Stromal cell of bone marrow (primary cell): ENCODE measurements at regions not wholly inside any gene's neighbourhood (a gene's known extent, or its start where the extent isn't known, plus 50 kb on each side); places are given as distances from the start of the nearest gene placed in this dataset.
"Not testable (repeated sequence)": the region's sequence is repeated elsewhere in the genome, so short reads cannot be mapped to it uniquely, and the experiment has no call there.

Experiments used
- DNase-seq: peaks from one replicate; pipeline ENCODE4 v3.0.0-alpha.2; 2012; ENCODE audit warnings: low read depth

DNA sequence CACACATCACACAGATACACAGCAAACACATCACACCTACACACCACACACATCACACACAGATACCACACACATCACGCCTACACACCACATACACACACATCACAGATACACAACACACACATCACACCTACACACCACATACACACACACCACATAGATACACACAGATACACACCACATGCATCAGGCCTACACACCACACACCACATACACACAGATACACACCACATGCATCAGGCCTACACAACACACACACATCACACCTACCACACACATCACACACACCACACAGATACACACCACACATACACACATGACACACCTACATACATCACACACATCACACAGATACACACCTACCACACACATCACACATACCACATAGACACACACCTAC lies 158.8 kb downstream of the NDUFA10 start:
- no peak for DNase-seq

DNA sequence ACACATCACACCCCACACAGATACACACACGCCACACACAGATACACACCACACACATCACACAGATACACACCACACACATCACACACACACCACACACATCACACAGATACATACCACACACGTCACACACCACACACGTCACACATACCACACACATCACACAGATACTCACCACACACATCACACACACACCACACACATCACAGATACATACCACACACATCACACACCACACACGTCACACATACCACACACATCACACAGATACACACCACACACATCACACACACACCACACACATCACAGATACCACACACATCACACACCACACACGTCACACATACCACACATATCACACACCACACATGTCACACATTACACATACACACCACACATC lies 159.3 kb downstream of the NDUFA10 start:
- not testable (repeated sequence) for DNase-seq

DNA sequence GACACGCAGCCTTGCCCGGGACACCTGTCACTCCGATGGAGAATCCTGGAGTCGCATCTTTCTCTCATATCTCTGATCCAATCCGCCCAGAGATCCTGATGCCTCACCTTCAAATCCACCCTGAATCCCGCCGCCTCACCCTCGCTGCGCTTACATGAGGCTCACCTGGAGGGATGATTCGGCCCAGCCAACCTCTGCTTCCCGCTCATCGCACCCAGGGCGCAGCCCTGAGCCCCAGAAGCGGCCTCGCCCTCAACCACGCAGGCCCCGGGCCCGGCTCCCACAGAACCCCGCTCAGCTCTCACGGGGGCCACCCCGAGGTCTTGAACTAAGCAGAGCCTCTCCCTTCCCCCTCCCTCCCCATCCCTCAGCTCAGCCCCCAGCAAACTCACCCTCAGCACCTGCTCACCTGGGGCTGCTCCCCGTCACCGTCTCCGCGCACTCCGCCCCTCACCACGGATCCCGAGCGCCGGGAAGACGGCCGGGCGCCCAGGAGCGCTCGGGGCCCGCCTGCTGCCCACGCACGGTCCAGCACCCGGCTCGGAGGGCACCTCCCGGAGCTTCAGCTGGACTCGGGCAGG lies 160.0 kb downstream of the NDUFA10 start:
- DNase-seq = no peak

DNA sequence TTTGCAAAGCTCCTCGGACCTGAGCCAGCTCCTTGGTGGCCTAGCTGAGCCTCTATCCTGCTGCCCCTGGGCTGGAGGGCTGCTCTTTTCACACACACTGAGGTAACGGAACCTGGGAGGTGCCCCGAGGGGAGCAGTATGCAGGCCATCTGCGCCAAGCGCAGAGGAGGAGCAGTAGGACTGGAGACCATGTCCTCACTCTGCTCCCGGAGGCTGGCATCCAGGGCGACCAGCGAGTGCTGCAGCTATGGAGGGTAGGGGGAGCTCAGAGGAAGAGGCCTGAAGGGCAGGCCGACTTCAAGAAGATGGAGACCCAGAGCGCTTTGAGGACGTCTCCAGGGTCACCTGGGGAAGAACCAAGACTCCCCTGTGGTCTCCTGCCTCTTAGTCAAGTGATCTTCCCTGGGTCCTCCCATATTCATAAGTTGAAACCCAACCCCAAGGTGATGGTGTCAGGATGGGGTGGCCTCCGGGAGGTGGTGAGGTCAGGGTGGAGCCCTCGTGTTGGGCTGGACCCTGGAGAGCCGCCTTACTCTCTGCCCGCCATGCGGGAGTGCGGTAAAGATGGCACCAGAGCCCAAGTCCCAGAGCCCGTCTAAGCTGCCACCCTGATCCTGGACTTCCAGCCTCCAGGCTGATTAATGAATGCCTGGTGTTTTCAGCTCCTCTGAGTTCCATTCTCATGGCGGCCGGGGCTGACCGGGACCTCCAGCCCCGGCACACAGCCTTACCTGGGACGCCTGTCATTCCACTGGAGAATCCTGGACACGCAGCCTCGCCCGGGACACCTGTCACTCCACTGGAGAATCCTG lies 160.7 kb downstream of the NDUFA10 start:
- no peak for DNase-seq

DNA sequence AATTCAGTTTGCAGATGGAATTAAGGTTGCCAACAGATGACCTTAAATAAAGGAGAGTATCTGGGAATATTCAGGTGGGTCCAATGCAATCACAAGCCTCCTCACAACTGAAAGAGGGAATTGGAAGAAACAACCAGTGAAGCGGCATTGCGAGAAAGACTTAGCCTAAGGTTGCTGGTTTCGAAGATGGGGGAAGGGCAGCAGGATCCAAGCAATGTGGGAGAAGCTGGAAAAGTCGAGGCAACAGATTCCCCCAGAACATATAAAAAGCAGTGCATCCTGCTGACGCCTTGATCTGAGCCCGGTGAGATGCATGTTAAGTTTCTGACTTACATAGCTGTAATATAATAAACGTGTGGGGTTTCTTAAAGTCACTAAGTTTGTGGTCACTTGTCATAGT lies 162.5 kb downstream of the NDUFA10 start:
- no peak for DNase-seq

DNA sequence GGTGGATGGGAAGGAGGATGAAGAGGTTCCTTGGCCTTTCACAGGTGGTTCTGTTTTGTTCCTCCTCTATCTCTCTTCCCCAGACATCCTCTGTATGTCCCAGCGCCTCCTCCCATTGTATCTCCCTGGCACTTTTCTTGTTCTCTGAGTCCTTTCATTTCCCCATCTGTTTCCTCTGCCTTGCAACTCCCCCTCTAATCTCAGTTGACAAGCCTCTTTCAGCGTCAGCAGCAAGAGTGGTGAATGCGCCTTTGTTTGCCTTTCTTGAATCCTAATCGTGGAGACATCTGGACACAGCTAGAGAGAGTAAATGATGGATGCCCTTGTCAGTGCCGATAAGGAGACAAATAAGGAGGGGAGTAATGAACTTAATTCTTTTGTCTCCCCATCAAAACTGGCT lies 167.0 kb downstream of the NDUFA10 start:
- DNase-seq = no peak

DNA sequence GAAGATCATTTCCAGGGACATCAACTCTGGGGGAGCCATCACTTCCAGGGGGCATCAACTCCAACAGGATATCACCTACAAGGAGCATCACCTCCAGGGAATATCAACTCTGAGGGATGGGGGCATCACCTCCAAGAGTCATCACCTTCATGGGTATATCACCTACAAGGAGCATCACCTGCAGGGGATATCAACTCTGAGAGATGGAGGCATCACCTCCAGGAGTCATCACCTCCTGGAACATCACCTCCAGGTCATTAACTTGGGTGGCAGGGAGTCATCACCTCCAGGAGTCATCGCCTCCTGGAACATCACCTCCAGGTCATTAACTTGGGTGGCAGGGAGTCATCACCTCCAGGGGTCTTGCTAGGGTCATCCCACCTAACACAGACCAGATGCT lies 167.6 kb downstream of the NDUFA10 start:
- no peak for DNase-seq

DNA sequence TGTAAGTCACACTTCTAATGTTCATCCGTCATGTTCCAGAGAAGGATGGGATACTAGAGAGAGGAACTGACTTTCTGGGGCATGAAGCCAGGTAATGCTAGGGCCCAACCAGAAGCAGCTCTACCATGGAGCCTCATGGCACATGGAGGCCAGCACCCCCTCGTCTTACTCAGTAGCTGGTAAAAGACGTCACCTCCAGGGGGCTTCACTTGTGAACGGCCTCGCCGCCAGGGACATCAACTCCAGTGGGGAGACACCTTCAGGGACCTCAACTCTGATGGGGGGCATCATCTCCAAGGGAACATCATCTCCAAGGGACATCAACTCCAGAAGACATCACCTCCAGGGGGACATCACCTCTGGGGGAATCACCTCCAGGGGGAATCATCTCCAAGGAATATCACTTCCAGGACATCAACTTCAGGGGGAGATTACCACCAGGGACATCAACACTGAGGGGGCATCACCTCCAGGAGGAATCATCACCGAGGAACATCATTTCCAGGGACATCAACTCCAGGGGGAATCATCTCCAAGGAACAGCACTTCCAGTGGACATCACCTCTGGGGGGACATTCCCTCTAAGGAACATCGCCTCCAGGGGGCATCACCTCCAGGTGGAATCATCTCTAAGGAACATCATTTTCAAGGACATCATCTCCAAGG lies 168.4 kb downstream of the NDUFA10 start:
- no peak for DNase-seq

DNA sequence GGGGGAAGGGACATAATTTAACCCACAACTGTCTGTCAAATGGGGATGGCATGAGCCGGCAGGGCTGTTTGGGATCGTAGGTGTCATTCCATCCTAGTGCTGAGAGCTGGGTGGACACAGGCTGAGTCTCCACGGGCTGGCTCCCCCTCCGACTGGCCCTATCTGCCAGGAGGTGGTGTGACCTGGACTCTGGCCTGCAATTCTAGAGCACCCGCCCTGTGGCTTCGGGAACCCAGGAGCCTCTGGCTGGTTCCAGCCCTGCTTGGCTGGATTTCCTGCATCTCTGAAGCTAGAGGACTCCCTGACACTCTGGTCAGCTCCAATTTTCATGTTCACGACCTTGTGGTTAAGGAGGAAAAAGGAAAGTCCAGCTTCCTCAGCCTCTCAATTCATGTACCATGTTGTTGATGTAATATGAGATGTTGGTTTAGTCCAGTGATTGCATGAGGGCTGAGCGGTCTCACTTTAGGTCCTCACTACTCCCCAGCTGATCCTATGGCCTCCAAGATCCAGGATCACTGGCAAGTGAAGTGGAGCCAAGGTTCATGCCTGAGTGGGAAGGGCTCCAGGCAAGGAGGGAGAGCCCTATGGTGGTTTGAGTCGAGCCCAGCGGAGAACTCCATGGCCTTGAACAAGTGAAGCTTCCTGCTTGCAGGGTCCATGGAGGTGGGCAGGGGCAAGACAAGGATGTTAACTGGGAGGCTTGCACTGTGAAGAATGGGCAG lies 169.1 kb downstream of the NDUFA10 start:
- DNase-seq = no peak

DNA sequence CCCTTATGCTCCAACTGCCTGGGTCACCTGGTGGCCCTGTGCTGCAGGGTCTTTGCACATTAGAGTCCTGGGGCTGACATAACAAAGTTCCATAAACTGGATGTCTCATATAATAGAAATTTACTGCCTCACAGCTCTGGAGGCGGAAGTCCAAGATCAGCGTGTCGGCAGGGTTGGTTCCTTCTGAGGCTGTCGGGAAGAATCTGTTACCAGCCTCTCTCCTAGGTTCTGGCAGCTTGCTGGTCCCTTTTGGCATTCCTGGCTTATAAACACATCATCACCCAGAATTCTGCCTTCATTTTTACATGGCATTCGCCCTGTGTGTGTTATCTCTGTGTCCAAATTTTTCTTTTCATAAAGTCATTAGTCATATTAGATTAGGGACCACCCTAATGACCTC lies 170.5 kb downstream of the NDUFA10 start:
- DNase-seq = no peak

DNA sequence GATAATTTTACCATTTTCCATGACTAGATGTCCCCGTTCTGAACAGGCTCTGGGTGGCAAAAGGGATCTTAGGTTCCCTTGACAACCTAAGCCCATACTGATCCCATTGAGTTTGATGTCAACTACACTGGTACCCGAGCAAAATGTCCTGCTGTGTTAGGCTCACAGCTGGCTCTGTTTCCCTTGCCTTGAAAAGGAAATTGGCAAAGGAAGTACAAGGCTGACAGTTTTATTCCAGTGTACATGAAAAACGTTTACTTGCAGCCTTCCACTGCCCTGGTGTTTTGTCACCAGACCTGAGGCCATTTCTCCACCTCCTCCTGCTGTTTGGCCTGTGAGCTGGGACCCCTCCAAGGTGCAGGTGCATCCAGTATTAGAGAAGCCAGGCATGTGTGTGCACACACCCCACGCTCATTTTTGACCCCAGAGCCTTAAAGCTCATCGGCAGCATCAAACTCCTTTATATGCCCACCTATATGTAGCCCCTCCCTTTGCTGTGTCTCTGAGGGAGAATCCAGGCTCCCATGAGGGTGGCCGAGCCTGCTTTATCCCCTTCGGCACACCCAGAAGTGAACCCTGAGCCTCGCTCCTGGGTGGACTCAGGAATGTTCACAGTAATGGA lies 171.3 kb downstream of the NDUFA10 start:
- no peak for DNase-seq

DNA sequence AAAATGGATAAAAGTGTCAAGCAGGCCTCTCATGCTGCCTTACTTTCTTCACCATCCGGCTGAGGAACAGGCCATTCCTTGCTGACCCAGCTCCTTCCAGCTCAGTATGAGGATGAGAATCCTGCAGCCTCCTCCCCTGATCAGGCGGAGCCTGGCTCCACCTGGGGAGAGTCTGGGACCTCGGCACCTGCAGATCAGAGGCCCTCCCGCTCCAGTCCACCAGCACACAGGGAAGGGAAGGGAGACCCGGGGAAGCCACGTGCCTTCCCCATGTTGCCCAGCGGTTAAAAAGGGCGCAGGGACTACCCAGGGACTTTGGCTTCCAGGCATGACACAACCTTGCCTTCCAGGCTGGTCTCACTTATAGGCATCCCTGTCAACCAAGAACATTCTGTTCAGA lies 172.0 kb downstream of the NDUFA10 start:
- DNase-seq = no peak

DNA sequence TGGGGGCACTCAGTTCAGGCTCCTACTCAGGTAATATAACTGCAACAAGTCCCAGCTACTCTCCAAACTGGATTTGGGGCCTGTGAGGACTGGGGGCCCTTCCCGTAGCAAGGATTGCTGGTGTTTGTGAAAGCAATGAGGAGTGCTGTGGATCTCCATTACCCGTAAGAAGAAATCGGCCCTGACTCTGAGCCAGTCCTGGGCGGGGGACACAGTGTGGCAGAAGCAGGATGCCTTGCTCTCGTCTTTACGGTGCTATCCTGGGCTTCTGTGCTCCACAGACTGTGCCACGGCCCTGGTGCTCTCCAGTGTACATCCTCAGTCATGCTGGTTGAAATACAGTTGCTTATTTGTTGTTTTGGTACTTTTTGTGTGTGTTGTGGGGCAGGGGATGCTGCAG lies 172.9 kb downstream of the NDUFA10 start:
- DNase-seq = no peak

DNA sequence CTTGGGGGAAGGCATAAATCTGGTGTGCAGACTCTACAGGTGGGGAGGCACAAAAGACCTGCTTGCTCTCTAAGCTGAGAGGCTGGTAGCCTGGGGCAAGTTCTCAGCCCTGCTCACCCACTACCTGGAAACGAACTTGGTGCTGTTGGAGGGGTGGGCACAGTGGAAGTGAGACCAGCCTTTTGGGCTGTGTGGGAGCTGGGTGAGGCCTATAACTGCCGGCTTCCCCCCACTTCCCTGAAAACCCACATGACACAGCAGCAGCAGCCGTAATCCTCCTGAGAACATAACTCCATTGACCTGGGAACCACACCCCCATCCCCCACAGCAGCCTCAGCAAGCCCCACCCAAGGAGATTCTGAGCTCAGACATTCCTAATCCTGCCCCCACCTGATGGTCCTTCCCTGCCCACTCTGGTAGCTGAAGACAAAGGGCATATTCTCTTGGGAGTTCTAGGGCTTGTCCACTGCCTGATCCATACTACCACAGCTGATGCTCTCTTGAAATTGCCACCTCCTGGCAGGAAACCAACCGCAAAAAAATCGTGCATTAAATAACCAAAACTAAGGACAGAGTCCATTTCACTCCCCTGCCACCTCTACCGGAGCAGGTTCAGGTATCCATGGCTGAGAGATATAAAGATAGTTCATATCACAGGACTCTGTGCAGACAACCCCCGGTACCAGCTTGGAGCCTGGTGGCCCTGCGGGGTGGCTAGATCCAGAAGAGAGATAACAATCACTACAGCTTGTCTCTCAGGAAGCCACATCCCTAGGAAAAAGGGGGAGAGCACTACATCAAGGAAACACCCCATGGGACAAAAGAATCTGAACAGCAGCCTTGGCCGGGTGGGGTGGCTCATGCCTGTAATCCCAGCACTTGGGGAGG lies 178.1 kb downstream of the NDUFA10 start:
- DNase-seq = no peak

DNA sequence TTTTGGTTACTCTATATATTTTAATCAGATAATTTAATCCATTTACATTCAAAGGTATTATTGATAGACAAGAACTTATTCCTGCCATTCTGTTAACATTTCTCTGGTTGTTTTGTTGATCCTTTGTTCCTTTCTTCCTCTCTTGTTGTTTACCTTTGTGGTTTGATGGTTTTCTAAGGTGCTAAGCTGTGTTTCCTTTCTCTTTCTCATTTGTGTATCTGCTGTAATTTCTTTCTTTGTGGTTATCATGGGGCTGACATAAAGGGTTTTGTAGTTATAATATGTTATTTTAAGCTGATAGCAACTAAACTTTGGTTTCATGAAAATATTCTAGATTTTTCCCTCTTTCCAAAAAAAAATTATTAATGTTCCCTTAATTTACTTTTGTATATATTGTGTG lies 179.2 kb downstream of the NDUFA10 start:
- no peak for DNase-seq

DNA sequence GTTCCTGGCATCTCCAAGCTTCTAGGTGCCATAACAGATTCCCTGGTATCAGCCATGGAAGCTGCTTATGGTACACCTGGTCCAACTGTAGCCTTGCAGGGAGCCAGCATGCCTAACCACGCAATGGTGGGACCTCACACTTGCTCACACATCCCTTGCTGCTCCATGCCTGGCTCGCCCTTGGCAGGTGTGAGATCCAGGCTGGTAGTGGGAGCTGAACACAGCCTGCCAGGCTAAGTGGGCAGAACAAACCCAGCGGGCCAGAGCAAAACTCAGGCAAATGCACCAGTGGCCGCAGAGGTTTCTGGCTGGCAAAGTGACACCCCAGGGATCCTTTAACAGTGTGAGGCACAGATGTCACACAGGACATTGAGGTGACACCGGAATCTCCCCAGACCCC lies 185.8 kb downstream of the NDUFA10 start:
- DNase-seq = no peak

DNA sequence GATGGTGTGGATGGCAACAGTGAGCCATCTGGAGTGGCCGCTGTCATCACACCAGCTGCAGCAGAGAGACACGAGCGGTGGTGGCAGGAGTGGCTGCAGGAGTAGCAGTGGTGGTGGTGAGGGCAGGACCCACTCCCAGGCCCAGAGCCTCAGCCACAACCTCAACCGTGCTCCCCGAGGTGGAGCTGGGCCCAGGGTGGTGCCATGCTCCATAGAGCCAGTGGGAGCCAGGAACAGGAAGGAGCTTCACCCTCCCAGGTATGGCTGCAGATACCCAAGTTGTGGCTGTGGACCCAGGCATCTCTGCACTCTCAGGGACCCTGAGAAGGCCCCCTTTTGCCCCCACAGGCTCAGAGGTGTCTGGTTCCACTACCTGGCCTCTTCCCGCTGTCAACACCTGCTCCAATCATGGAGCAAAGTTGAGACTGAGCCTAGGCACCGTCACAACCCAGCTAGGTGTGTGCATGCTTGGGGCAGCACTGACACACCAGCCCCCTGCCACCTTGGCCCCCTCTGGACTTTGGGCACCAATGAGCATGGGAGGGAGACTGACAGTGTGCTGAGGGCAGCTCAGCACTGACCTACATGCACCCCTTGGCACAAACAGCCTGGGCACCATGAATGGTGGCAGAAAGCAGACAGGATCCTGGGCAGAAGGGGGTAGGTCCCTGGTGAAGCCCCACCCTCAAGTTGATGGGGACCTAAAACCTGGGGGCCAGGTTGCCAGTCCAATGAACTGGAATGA lies 188.9 kb downstream of the NDUFA10 start:
- no peak for DNase-seq

DNA sequence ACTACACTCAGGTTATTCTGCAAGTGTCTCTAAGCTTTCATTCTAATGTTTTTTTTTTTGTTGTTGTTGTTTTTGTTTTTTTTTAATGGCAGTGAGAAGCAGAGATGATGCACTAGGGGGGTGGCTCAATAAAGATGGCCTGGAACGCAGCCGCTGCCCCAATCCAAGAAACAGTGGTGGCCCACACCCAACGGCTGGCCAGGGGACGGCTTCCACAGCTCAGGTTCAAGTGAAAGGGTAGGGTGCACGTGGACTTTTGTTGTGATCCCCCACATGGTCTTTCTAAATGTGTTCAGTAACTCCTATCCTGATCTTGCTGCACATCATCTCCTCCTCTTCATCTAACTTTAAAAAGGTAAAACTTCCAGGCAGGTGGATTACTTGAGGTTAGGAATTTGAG lies 190.1 kb downstream of the NDUFA10 start:
- DNase-seq = no peak

DNA sequence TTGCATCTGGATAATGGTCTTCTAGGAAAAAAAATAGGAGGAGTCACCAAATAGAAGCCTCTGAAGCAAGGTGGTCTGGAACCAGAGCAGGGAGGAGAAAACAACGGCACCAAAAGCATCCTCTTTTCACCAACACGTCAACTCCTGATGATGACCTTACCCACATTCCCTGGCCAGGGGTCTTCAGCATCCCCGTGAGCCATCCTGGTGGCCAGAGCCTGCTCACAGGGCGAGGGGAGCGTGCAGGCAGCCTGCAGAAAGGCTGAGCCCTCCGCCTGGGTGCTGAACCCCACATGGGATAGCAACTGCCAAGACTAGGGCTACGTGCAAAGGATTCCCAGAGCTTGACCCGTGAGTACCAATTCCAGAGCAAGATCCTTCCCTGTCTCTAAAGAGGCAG lies 191.0 kb downstream of the NDUFA10 start:
- no peak for DNase-seq

DNA sequence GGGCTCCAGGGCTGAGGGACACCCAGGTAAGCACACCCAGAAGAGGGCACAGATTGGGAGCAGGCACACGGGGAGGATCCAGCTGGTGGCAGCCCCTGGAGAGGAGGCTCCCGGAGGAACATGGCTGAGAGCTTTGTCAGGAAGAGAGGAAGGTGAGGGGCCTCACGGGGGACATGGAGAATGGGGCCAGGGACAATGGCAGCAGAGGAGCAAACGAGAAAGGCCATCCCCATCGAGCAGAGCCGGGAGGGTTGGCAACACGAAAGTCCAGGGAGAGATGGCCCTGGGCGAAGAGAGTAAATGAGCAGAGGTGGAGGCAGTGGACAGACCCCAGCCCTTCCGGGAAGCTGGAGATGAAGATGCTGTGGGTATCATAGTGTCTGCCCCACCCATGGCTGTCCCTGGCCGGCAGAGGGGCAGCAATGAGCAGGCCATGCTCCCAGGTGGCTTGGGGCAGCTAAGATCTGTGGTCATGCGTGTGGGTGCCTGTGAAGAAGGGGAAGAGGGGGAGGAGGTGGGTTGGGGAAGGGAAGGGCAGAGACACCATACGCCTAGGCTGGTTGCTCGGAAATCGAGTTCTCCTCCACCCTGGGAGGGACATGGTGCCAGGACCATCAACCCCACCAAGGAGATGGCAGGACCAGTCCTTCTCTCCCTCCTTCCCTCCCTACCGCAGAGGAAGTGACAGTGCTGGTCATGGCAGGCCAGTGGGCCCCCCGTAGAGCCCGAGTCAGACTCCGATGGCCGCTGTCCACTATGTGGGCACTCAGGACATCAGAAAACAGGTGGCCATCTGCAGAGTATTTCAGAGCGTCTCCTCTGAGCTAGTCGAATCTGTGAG lies 191.7 kb downstream of the NDUFA10 start:
- no peak for DNase-seq
